HepG2 (cell line): ENCODE measurements at regions not wholly inside any gene's neighbourhood (a gene's known extent, or its start where the extent isn't known, plus 50 kb on each side); places are given as distances from the start of the nearest gene placed in this dataset.

Experiments used
- ATAC-seq: fragments of 200-7000 bp; cut with Tn5 transposase; 3 replicates; pipeline ENCODE4 v1.9.1; 2020; ENCODE audit warnings: mild to moderate bottlenecking, moderate library complexity
- BruUV-seq: library from RNA; stranded (reverse); fragments of 400-500 nt; replicated peaks from 2 replicates; lab custom pipeline; 2021; lab: Mats Ljungman, UMichigan
- CTCF ChIA-PET: fragments of 300-600 bp; formaldehyde crosslinking; extraction: SDS; loops from one replicate; lab custom pipeline; 2021; ENCODE audit warnings: low total read pairs, inconsistent platforms, low intra/inter-chr PET ratio; lab: Yijun Ruan, JAX
- POLR2A ChIA-PET: fragments of 350-600 bp; sonication (Branson Sonifier 250); formaldehyde crosslinking; loops from one replicate; lab custom pipeline; 2020; ENCODE audit warnings: antibody characterized with exemption, inconsistent platforms; lab: Yijun Ruan, JAX
- DNase-seq: peaks from one replicate; pipeline ENCODE4 v3.0.0-alpha.2; 2015; ENCODE audit warnings: low spot score
- FAIRE-seq: peaks from 3 replicates; lab custom pipeline; 2011; peaks lifted over from hg19 to GRCh38; lab: Jason Lieb, UNC
- H2AFZ ChIP-seq: one replicate; pipeline ENCODE4 v1.6.1; 2011; ENCODE audit warnings: low read length, inconsistent platforms
- H3K27ac ChIP-seq: fragments of 300-600 bp; 3 replicates; pipeline ENCODE4 v1.8.0; 2011; ENCODE audit warnings: mixed run types, mild to moderate bottlenecking, mixed read lengths, low read length, inconsistent platforms; ENCODE audit not compliant: insufficient read depth; ENCODE audit errors: extremely low read length
- H3K27me3 ChIP-seq, 2 experiments: fragments of 200-600 bp in 1 of 2; 2 replicates in 1 of 2; 3 replicates in 1 of 2; pipeline versions ENCODE4 v1.6.0 to v1.8.0; 2011; ENCODE audit warnings: low read length in 2 of 2, mild to moderate bottlenecking in 2 of 2, moderate library complexity in 2 of 2, inconsistent platforms in 1 of 2; ENCODE audit not compliant: insufficient read depth in 2 of 2, control insufficient read depth in 1 of 2
- H3K36me3 ChIP-seq, 2 experiments: fragments of 200-600 bp in 1 of 2; replicated peaks in 1 of 2; 2 replicates in 1 of 2; 3 replicates in 1 of 2; pipeline versions ENCODE4 v1.5.1 to v1.8.0; 2011; ENCODE audit warnings: low read length in 2 of 2, inconsistent platforms in 1 of 2; ENCODE audit not compliant: insufficient read depth in 2 of 2, control insufficient read depth in 1 of 2
- H3K4me1 ChIP-seq: 2 replicates; pipeline ENCODE4 v1.5.1; 2012; ENCODE audit warnings: low read length, inconsistent platforms; ENCODE audit not compliant: insufficient read depth
- H3K4me2 ChIP-seq: 2 replicates; pipeline ENCODE4 v1.6.0; 2011; ENCODE audit warnings: low read depth, low read length, inconsistent platforms
- H3K4me3 ChIP-seq, 3 experiments: fragments of 200-600 bp in 1 of 3; sonication (generic), shearing (Covaris generic) in 1 of 3; replicated peaks in 1 of 3; 2 replicates each; pipeline ENCODE4 v1.5.1; 2011 to 2016; ENCODE audit warnings: low read length in 3 of 3, inconsistent platforms in 2 of 3, low read depth in 2 of 3, mild to moderate bottlenecking in 2 of 3, control low read depth in 1 of 3, mixed read lengths in 1 of 3; ENCODE audit not compliant: insufficient read depth in 1 of 3
- H3K79me2 ChIP-seq: one replicate; pipeline ENCODE4 v1.6.1; 2011; ENCODE audit warnings: low read length, inconsistent platforms; ENCODE audit not compliant: insufficient read depth
- H3K9ac ChIP-seq: 2 replicates; pipeline ENCODE4 v1.6.0; 2011; ENCODE audit warnings: mild to moderate bottlenecking, low read depth, low read length, inconsistent platforms; ENCODE audit not compliant: insufficient read depth
- H3K9me3 ChIP-seq: 2 replicates; pipeline ENCODE4 v1.5.1; 2012; ENCODE audit warnings: mild to moderate bottlenecking, low read length
- H4K20me1 ChIP-seq: 2 replicates; pipeline ENCODE4 v1.6.0; 2011; ENCODE audit warnings: inconsistent platforms, mild to moderate bottlenecking, low read length, moderate library complexity; ENCODE audit not compliant: insufficient read depth
- ATF7-NPFF ChIP-seq: sonication (generic); formaldehyde crosslinking; IDR thresholded peaks from 2 replicates; pipeline ENCODE4 v1.8.1; 2023; ENCODE audit warnings: mild to moderate bottlenecking, low read depth, missing genetic modification reagents, moderate library complexity
- HDAC6 ChIP-seq: fragments of 200-600 bp; sonication (generic); IDR thresholded peaks from 2 replicates; pipeline ENCODE4 v1.7.0; 2017; ENCODE audit warnings: mild to moderate bottlenecking, antibody characterized with exemption, low read length, low read depth
- MAFF ChIP-seq: IDR thresholded peaks from 2 replicates; pipeline ENCODE4 v1.6.1; 2011; ENCODE audit warnings: low read depth, low read length, improper control_type of control experiment
- MAFK ChIP-seq, 2 experiments: IDR thresholded peaks in 1 of 2; conservative IDR thresholded peaks in 1 of 2; 2 replicates each; pipeline ENCODE4 v1.6.1; 2011; ENCODE audit warnings: improper control_type of control experiment in 2 of 2, low read length in 2 of 2
- POGZ ChIP-seq: sonication (generic); formaldehyde crosslinking; IDR thresholded peaks from 2 replicates; pipeline ENCODE4 v1.4.0; 2020; ENCODE audit warnings: mild to moderate bottlenecking, missing genetic modification reagents
- ZSCAN20 ChIP-seq: sonication (generic); formaldehyde crosslinking; IDR thresholded peaks from 2 replicates; pipeline ENCODE4 v1.4.0; 2020; ENCODE audit warnings: missing genetic modification reagents, mild to moderate bottlenecking, borderline replicate concordance
- WGBS: methylation state at CpG from one replicate; pipeline ENCODE4 v1.1.6; 2017; ENCODE audit warnings: low lambda C conversion rate; 5-methylcytosine and 5-hydroxymethylcytosine counted together
- in situ Hi-C: cut with HindIII; loops from 2 replicates; pipeline ENCODE4 v1.10.0; 2017; ENCODE audit warnings: low pct_unique_long_range_greater_than_20kb; ENCODE audit not compliant: extremely low pct_ligation_motif_present
- intact Hi-C: fragments of 100-400 bp; cut with micrococcal nuclease; formaldehyde crosslinking; loops from one replicate; pipeline ENCODE4 v1.10.0; 2022; ENCODE audit not compliant: unreplicated experiment

DNA sequence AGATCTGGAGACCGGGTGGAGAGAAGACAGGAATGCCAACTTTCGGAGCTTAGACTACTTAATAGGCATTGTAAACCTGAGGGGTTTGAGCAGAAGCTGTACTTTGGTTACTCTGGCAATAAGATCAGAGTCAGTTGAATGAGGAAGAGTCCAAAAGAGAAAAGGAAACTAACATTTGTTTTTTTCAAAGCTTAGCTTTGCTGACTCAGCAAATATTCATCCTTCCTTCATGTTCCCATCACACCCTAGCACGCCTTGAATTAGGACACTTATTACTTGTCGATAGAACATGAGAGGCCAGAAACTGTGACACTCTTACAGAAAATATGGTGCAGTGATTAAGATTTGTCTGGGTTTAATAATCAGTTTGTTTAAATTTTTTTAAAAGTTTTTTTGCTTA is 266.9 kb upstream of the ATP2B1 start:
- no peaks in the 10 kb centered on the region for H4K20me1 ChIP-seq
- ATAC-seq (no peak), FAIRE-seq (no peak), DNase-seq (no peak)
- H3K36me3 ChIP-seq = no peaks in the 10 kb centered on the region
- H3K9ac ChIP-seq = no peak overlapping the region
- no peak overlapping the region for H3K27ac ChIP-seq
- in situ Hi-C loops = no loop called here
- POLR2A ChIA-PET = no interaction called here
- no peak overlapping the region for H2AFZ ChIP-seq
- no TSS peak for BruUV-seq
- intact Hi-C loops = no loop called here
- TF ChIP-seq MAFK (conservative IDR thresholded peaks at IDR 0.05 in 1 of 2, IDR thresholded peaks at IDR 0.05 in 1 of 2; ENCODE audit: low read length in 2 of 2) = peak; percentile 99 to 100
- TF ChIP-seq ATF7-NPFF = no peak
- TF ChIP-seq MAFF = peak; percentile 100
- TF ChIP-seq ZSCAN20 = no peak
- TF ChIP-seq HDAC6 = no peak
- H3K4me1 ChIP-seq = no peaks in the 10 kb centered on the region
- no peaks in the 10 kb centered on the region for H3K79me2 ChIP-seq
- no peak overlapping the region for H3K4me2 ChIP-seq
- H3K9me3 ChIP-seq = no peaks in the 10 kb centered on the region
- WGBS = 58% methylated on average over 4 of the region's 4 CpGs
- no peaks in the 10 kb centered on the region for H3K27me3 ChIP-seq
- CTCF ChIA-PET = no interaction called here
- no peak overlapping the region for H3K4me3 ChIP-seq

- Histone ChIP-seq H3K4me1 (peaks cover 5% of the 10 kb centered on the region), H2AFZ (no peak overlapping the region), H3K79me2 (no peaks in the 10 kb centered on the region), H3K9me3 (no peaks in the 10 kb centered on the region), H3K27ac (no peak overlapping the region), H3K4me3 (no peak overlapping the region), H4K20me1 (no peaks in the 10 kb centered on the region), H3K36me3 (no peaks in the 10 kb centered on the region), H3K27me3 (no peaks in the 10 kb centered on the region), H3K4me2 (no peak overlapping the region), H3K9ac (no peak overlapping the region)
- FAIRE-seq (no peak), ATAC-seq (no peak), DNase-seq (no peak)
- POLR2A ChIA-PET = no interaction called here
- intact Hi-C loops (no loop called here), in situ Hi-C loops (loop anchor here (25.0 kb wide), 1 partner anchor 435 kb away; the partner anchor contains the start of gene POC1B)
- CTCF ChIA-PET = no interaction called here
- no TSS peak for BruUV-seq
- TF ChIP-seq MAFK (conservative IDR thresholded peaks at IDR 0.05 in 1 of 2, IDR thresholded peaks at IDR 0.05 in 1 of 2; ENCODE audit: low read length in 2 of 2) (peak; percentile 35 to 54; a peak in 2 of 4 replicates), POGZ (CRISPR knock-in tag) (no peak)
Observed at GRCh38 chr12:89971880-89972279, 263.2 kb upstream of the ATP2B1 start.
